Liver (tissue), 7 donors: ENCODE measurements at regions not wholly inside any gene's neighbourhood (a gene's known extent, or its start where the extent isn't known, plus 50 kb on each side); places are given as distances from the start of the nearest gene placed in this dataset.

Source experiments
- DNase-seq: peaks from one replicate; pipeline ENCODE4 v3.0.0-alpha.2; 2017; ENCODE audit warnings: low spot score
- H3K27ac ChIP-seq, 2 donors: one replicate each; pipeline ENCODE4 v1.7.0; 2013; ENCODE audit warnings: inconsistent platforms in 2 of 2, low read length in 2 of 2, control low read depth in 1 of 2, low read depth in 1 of 2, mild to moderate bottlenecking in 1 of 2
- H3K27me3 ChIP-seq, 4 donors: one replicate each; pipeline versions ENCODE4 v1.6.1 to v1.7.0; 2013; ENCODE audit warnings: low read length in 3 of 4, inconsistent platforms in 1 of 4, mild to moderate bottlenecking in 1 of 4, moderate library complexity in 1 of 4; ENCODE audit not compliant: control insufficient read depth in 4 of 4, insufficient read depth in 4 of 4
- H3K36me3 ChIP-seq, 4 donors: one replicate each; pipeline versions ENCODE4 v1.6.1 to v1.7.0; 2013; ENCODE audit warnings: low read length in 3 of 4, mild to moderate bottlenecking in 3 of 4, low read depth in 1 of 4, moderate library complexity in 1 of 4; ENCODE audit not compliant: control insufficient read depth in 4 of 4, insufficient read depth in 3 of 4
- H3K4me1 ChIP-seq, 4 donors: one replicate each; pipeline versions ENCODE4 v1.6.1 to v1.7.0; 2013; ENCODE audit warnings: low read length in 3 of 4, mild to moderate bottlenecking in 3 of 4, moderate library complexity in 1 of 4; ENCODE audit not compliant: control insufficient read depth in 4 of 4, insufficient read depth in 4 of 4
- H3K4me3 ChIP-seq, 3 donors: one replicate each; pipeline versions ENCODE4 v1.6.1 to v1.7.0; 2013; ENCODE audit warnings: low read length in 3 of 3, control low read depth in 1 of 3, low read depth in 1 of 3, mild to moderate bottlenecking in 1 of 3
- H3K9ac ChIP-seq, 2 donors: one replicate each; pipeline ENCODE4 v1.7.0; 2013; ENCODE audit warnings: low read length in 2 of 2, mild to moderate bottlenecking in 2 of 2, moderate library complexity in 2 of 2, control low read depth in 1 of 2, low read depth in 1 of 2
- H3K9me3 ChIP-seq, 4 donors: one replicate each; pipeline versions ENCODE4 v1.6.1 to v1.7.0; 2013; ENCODE audit warnings: low read length in 3 of 4; ENCODE audit not compliant: control insufficient read depth in 4 of 4
- ATF3 ChIP-seq: IDR thresholded peaks from 2 replicates; pipeline ENCODE4 v1.6.1; 2016; ENCODE audit warnings: antibody characterized with exemption
- EGR1 ChIP-seq, 2 donors: IDR thresholded peaks; 2 replicates each; pipeline ENCODE4 v1.6.1; 2016 to 2018; ENCODE audit warnings: antibody characterized with exemption in 2 of 2, low read depth in 2 of 2
- FOXA1 ChIP-seq: IDR thresholded peaks from 2 replicates; pipeline ENCODE4 v1.6.1; 2016; ENCODE audit warnings: antibody characterized with exemption
- GABPA ChIP-seq, 2 donors: IDR thresholded peaks in 1 of 2; conservative IDR thresholded peaks in 1 of 2; 2 replicates each; pipeline ENCODE4 v1.6.1; 2016; ENCODE audit warnings: antibody characterized with exemption in 2 of 2, mild to moderate bottlenecking in 1 of 2, moderate library complexity in 1 of 2
- HNF4A ChIP-seq, 2 donors: conservative IDR thresholded peaks; 2 replicates each; pipeline ENCODE4 v1.6.1; 2016; ENCODE audit warnings: antibody characterized with exemption in 2 of 2, mild to moderate bottlenecking in 2 of 2
- JUND ChIP-seq, 2 donors: IDR thresholded peaks; 2 replicates each; pipeline ENCODE4 v1.6.1; 2016; ENCODE audit warnings: antibody characterized with exemption in 2 of 2
- MAX ChIP-seq: IDR thresholded peaks from 2 replicates; pipeline ENCODE4 v1.6.1; 2016; ENCODE audit warnings: antibody characterized with exemption
- NR2F2 ChIP-seq: IDR thresholded peaks from 2 replicates; pipeline ENCODE4 v1.6.1; 2016; ENCODE audit warnings: antibody characterized with exemption
- RAD21 ChIP-seq, 2 donors: IDR thresholded peaks; 2 replicates each; pipeline ENCODE4 v1.6.1; 2016; ENCODE audit warnings: antibody characterized with exemption in 2 of 2, mild to moderate bottlenecking in 2 of 2
- REST ChIP-seq: IDR thresholded peaks from 2 replicates; pipeline ENCODE4 v1.6.1; 2016; ENCODE audit warnings: antibody characterized with exemption, mild to moderate bottlenecking
- TAF1 ChIP-seq: conservative IDR thresholded peaks from 2 replicates; pipeline ENCODE4 v1.6.1; 2016; ENCODE audit warnings: antibody characterized with exemption, mild to moderate bottlenecking
- ZBTB33 ChIP-seq: IDR thresholded peaks from 2 replicates; pipeline ENCODE4 v1.6.1; 2016; ENCODE audit warnings: antibody characterized with exemption
- WGBS: extraction: QIAGEN DNeasy Blood & Tissue Kit; methylation state at CpG from one replicate; pipeline ENCODE4 v1.1.7; 2013; 5-methylcytosine and 5-hydroxymethylcytosine counted together
- donor health status: healthy.
- donor health status: healthy.
- donor health status: healthy.
- donor health status: healthy.

GRCh38 chr4:156241896-156242295 is 288.2 kb upstream of the CTSO start:
- H3K27ac ChIP-seq = no peak overlapping the region
- no peak overlapping the region for H3K4me3 ChIP-seq
- H3K9ac ChIP-seq = no peak overlapping the region
- no peaks in the 10 kb centered on the region for H3K27me3 ChIP-seq
- H3K36me3 ChIP-seq = no peaks in the 10 kb centered on the region
- H3K9me3 ChIP-seq = no peaks in the 10 kb centered on the region
- H3K4me1 ChIP-seq = no peaks in the 10 kb centered on the region
- TF ChIP-seq FOXA1 (no peak), TAF1 (no peak), GABPA (IDR thresholded peaks at IDR 0.05 in 1 of 2, conservative IDR thresholded peaks at IDR 0.05 in 1 of 2) (no peak)
- 72% methylated on average over 2 of the region's 2 CpGs for WGBS
- no peak for DNase-seq

DNA sequence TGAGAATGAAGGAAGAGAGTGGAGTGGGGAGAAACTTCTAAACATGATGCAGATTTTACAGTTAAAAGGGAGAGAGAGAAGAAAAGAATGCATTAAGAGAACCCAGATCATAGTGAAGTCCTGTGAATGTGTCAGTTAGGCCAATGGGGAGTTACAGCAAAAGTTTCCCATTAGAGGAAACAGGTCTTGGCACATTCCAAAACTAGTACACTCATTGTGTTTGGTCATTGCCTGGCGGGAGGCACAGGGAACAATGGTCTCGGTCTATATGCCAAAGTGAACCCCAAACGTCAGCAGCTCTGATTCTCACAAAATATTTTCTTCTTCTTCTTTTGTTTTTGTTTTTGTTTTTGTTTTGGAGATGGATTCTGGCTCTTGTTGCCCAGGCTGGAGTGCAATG is 284.5 kb upstream of the CTSO start:
- Histone ChIP-seq H3K27ac (no peak overlapping the region), H3K36me3 (no peaks in the 10 kb centered on the region), H3K27me3 (no peaks in the 10 kb centered on the region), H3K4me1 (no peaks in the 10 kb centered on the region), H3K4me3 (no peak overlapping the region), H3K9ac (no peak overlapping the region), H3K9me3 (no peaks in the 10 kb centered on the region)
- no peak for DNase-seq
- TF ChIP-seq HNF4A (conservative IDR thresholded peaks at IDR 0.05) = no peak
- TF ChIP-seq MAX = no peak
- TF ChIP-seq RAD21 (IDR thresholded peaks at IDR 0.05) = no peak
- TF ChIP-seq NR2F2 = no peak
- WGBS = 83% methylated on average over 3 of the region's 3 CpGs

- H3K9me3 ChIP-seq = no peaks in the 10 kb centered on the region
- no peak overlapping the region for H3K27ac ChIP-seq
- no peak for TF ChIP-seq ZBTB33
- no peak for TF ChIP-seq JUND (IDR thresholded peaks at IDR 0.05)
- no peak for TF ChIP-seq REST
- no peak for TF ChIP-seq EGR1 (IDR thresholded peaks at IDR 0.05; ENCODE audit: low read depth in 2 of 2)
- no peak for TF ChIP-seq NR2F2
- TF ChIP-seq RAD21 (IDR thresholded peaks at IDR 0.05) = no peak
- TF ChIP-seq MAX = no peak
- TF ChIP-seq ATF3 = no peak
- TF ChIP-seq GABPA (IDR thresholded peaks at IDR 0.05 in 1 of 2, conservative IDR thresholded peaks at IDR 0.05 in 1 of 2) = no peak
- no peaks in the 10 kb centered on the region for H3K27me3 ChIP-seq
- H3K36me3 ChIP-seq = no peaks in the 10 kb centered on the region
- no peaks in the 10 kb centered on the region for H3K4me1 ChIP-seq
- no peak overlapping the region for H3K4me3 ChIP-seq
- DNase-seq = no peak
- 70% methylated on average over 11 of the region's 11 CpGs for WGBS
- H3K9ac ChIP-seq = no peak overlapping the region
These were observed 283.6 kb upstream of the CTSO start for GRCh38 chr4:156237231-156237630.
